GM19240 (cell line): ENCODE measurements at regions not wholly inside any gene's neighbourhood (a gene's known extent, or its start where the extent isn't known, plus 50 kb on each side); places are given as distances from the start of the nearest gene placed in this dataset.
"Not testable (repeated sequence)": the region's sequence is repeated elsewhere in the genome, so short reads cannot be mapped to it uniquely, and the experiment has no call there.

ENCODE experiments used
- DNase-seq: peaks from one replicate; pipeline ENCODE4 v3.0.0; 2011; ENCODE audit warnings: low spot score; ENCODE audit not compliant: insufficient read length

- no peak for DNase-seq
Observed at GRCh38 chr19:28634837-28635236, 578.1 kb downstream of the UQCRFS1 start.

GRCh38 chr19:28634019-28634328, 579.0 kb downstream of the UQCRFS1 start:
- DNase-seq = no peak

GRCh38 chr19:28633319-28634018, 579.5 kb downstream of the UQCRFS1 start:
- DNase-seq = no peak

GRCh38 chr19:28632371-28633080, 580.4 kb downstream of the UQCRFS1 start:
- DNase-seq = no peak

- DNase-seq = no peak
Observed at GRCh38 chr19:28631961-28632360, 581.0 kb downstream of the UQCRFS1 start.

GRCh38 chr19:28627669-28628068, 585.3 kb downstream of the UQCRFS1 start:
- no peak for DNase-seq

- not testable (repeated sequence) for DNase-seq
Observed at GRCh38 chr19:28626407-28626806, 586.5 kb downstream of the UQCRFS1 start.

GRCh38 chr19:28619816-28620429, 593.0 kb downstream of the UQCRFS1 start:
- no peak for DNase-seq

GRCh38 chr19:28618504-28618903, 594.4 kb downstream of the UQCRFS1 start:
- DNase-seq = no peak

- no peak for DNase-seq
Observed at GRCh38 chr19:28615966-28616365, 597.0 kb downstream of the UQCRFS1 start.

GRCh38 chr19:28615546-28615916, 597.4 kb downstream of the UQCRFS1 start:
- DNase-seq = no peak

- no peak for DNase-seq
Observed at GRCh38 chr19:28614634-28615545, 598.1 kb downstream of the UQCRFS1 start.

- DNase-seq = no peak
Observed at GRCh38 chr19:28612275-28612769, 600.6 kb downstream of the UQCRFS1 start.

GRCh38 chr19:28611227-28611914, 601.6 kb downstream of the UQCRFS1 start:
- not testable (repeated sequence) for DNase-seq

GRCh38 chr19:28610731-28611130, 602.2 kb downstream of the UQCRFS1 start:
- no peak for DNase-seq

- DNase-seq = no peak
Observed at GRCh38 chr19:28609944-28610343, 603.0 kb downstream of the UQCRFS1 start.

GRCh38 chr19:28609091-28609755, 603.7 kb downstream of the UQCRFS1 start:
- DNase-seq = no peak

- DNase-seq = no peak
Observed at GRCh38 chr19:28608292-28608691, 604.7 kb downstream of the UQCRFS1 start.

- no peak for DNase-seq
Observed at GRCh38 chr19:28607066-28607583, 605.8 kb downstream of the UQCRFS1 start.
